PC-3 (cell line): ENCODE measurements at regions not wholly inside any gene's neighbourhood (a gene's known extent, or its start where the extent isn't known, plus 50 kb on each side); places are given as distances from the start of the nearest gene placed in this dataset.

Source experiments
- ATAC-seq: fragments of 200-7000 bp; cut with Tn5 transposase; 2 replicates; pipeline ENCODE4 v1.9.1; 2020; ENCODE audit warnings: mild to moderate bottlenecking, moderate library complexity
- BruUV-seq: library from RNA; stranded (reverse); fragments of 400-500 nt; replicated peaks from 2 replicates; lab custom pipeline; 2021; lab: Mats Ljungman, UMichigan
- CTCF ChIA-PET: fragments of 300-600 bp; sonication (Branson Sonifier 250); formaldehyde crosslinking; loops from one replicate; lab custom pipeline; 2022; ENCODE audit warnings: antibody characterized with exemption; lab: Charles Lee
- POLR2A ChIA-PET: fragments of 300-600 bp; sonication (Branson Sonifier 250); formaldehyde crosslinking; loops from one replicate; lab custom pipeline; 2022; ENCODE audit warnings: antibody characterized with exemption; ENCODE audit not compliant: unreplicated experiment; lab: Charles Lee
- DNase-seq: peaks from one replicate; pipeline ENCODE4 v3.0.0-alpha.2; 2015
- H2AFZ ChIP-seq: fragments of 300-600 bp; sonication (generic); 2 replicates; pipeline ENCODE4 v1.6.0; 2016; ENCODE audit warnings: antibody characterized with exemption, low read length
- H3F3A ChIP-seq: fragments of 300-600 bp; sonication (generic); one replicate; pipeline ENCODE4 v1.6.0; 2017; ENCODE audit warnings: antibody characterized with exemption, low read length, control low read depth, mild to moderate bottlenecking; ENCODE audit not compliant: unreplicated experiment
- H3K27ac ChIP-seq: fragments of 300-600 bp; sonication (generic); 2 replicates; pipeline ENCODE4 v1.5.1; 2016; ENCODE audit warnings: mild to moderate bottlenecking, low read length
- H3K27me3 ChIP-seq: fragments of 300-600 bp; sonication (generic); 2 replicates; pipeline ENCODE4 v1.6.1; 2016; ENCODE audit warnings: low read length, mixed read lengths
- H3K36me3 ChIP-seq: fragments of 300-600 bp; sonication (generic); 2 replicates; pipeline ENCODE4 v1.6.1; 2016; ENCODE audit warnings: low read depth, mixed run types, low read length, mixed read lengths
- H3K4me1 ChIP-seq: fragments of 300-600 bp; sonication (generic); 2 replicates; pipeline ENCODE4 v1.5.1; 2016; ENCODE audit warnings: low read length; ENCODE audit not compliant: insufficient read depth
- H3K4me2 ChIP-seq: fragments of 300-600 bp; sonication (generic); 2 replicates; pipeline ENCODE4 v1.6.0; 2016; ENCODE audit warnings: low read length
- H3K4me3 ChIP-seq: fragments of 300-600 bp; sonication (generic); 2 replicates; pipeline ENCODE4 v1.5.1; 2016; ENCODE audit warnings: mild to moderate bottlenecking, low read length, mixed read lengths
- H3K79me2 ChIP-seq: fragments of 300-600 bp; sonication (generic); 2 replicates; pipeline ENCODE4 v1.6.1; 2017; ENCODE audit warnings: low read length, mixed read lengths
- H3K9ac ChIP-seq: fragments of 300-600 bp; sonication (generic); 2 replicates; pipeline ENCODE4 v1.6.0; 2016; ENCODE audit warnings: mild to moderate bottlenecking, low read length
- H3K9me2 ChIP-seq: fragments of 300-600 bp; sonication (generic); replicated peaks from 2 replicates; pipeline ENCODE4 v1.6.1; 2016; ENCODE audit warnings: mixed run types, low read length, mixed read lengths
- H3K9me3 ChIP-seq: fragments of 300-600 bp; sonication (generic); 2 replicates; pipeline ENCODE4 v1.6.1; 2016; ENCODE audit warnings: low read length, mixed read lengths
- H4K20me1 ChIP-seq: fragments of 300-600 bp; sonication (generic); 2 replicates; pipeline ENCODE4 v1.6.1; 2016; ENCODE audit warnings: low read length, mixed read lengths
- EZH2 ChIP-seq: fragments of 300-600 bp; sonication (generic); IDR thresholded peaks from one replicate; pipeline ENCODE4 v1.6.1; 2017; ENCODE audit warnings: antibody characterized with exemption, mild to moderate bottlenecking, low read length; ENCODE audit not compliant: unreplicated experiment
- EZH2phosphoT487 ChIP-seq: fragments of 300-600 bp; sonication (generic); IDR thresholded peaks from 2 replicates; pipeline ENCODE4 v1.6.1; 2018; ENCODE audit warnings: mild to moderate bottlenecking, antibody characterized with exemption, low read length, borderline replicate concordance
- intact Hi-C: fragments of 100-400 bp; cut with micrococcal nuclease; formaldehyde crosslinking; loops from 2 replicates; pipeline ENCODE4 v1.9.0; 2023
- TF ChIP-seq, protein P1 (sequence below): fragments of 300-600 bp; sonication (generic); conservative IDR thresholded peaks from 2 replicates; pipeline ENCODE4 v1.5.1; 2017; ENCODE audit warnings: antibody characterized with exemption, low read depth, mild to moderate bottlenecking, low read length

DNA sequence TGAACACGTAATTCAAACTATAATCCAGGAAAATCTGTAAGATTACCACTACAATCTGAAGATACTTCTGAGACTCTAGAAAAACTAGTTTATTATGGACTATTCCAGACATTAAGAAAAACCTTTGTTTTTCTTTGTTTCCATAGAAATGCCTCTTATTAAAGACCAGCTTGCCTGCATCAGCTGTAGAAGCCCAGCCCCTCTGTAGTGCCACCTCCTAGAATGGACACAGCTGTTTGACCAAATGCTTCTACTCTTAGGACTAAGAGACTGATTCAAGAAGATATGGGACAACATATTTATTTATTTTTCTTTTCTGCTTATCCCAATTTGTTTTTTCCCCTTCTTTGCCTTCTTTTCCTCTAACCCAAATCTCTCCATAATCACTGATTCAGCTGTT, 93.8 kb downstream of the CXCL12 start:
- H3K4me2 ChIP-seq: no peak overlapping the region
- H3F3A ChIP-seq: no peaks in the 10 kb centered on the region
- no peaks in the 10 kb centered on the region for H4K20me1 ChIP-seq
- H2AFZ ChIP-seq: no peak overlapping the region
- H3K27me3 ChIP-seq: peaks cover 22% of the 10 kb centered on the region; the same call in 1 of the 2 replicates
- intact Hi-C loops: no loop called here
- H3K9ac ChIP-seq: no peak overlapping the region
- CTCF ChIA-PET: no interaction called here
- TF ChIP-seq, protein P1, sequence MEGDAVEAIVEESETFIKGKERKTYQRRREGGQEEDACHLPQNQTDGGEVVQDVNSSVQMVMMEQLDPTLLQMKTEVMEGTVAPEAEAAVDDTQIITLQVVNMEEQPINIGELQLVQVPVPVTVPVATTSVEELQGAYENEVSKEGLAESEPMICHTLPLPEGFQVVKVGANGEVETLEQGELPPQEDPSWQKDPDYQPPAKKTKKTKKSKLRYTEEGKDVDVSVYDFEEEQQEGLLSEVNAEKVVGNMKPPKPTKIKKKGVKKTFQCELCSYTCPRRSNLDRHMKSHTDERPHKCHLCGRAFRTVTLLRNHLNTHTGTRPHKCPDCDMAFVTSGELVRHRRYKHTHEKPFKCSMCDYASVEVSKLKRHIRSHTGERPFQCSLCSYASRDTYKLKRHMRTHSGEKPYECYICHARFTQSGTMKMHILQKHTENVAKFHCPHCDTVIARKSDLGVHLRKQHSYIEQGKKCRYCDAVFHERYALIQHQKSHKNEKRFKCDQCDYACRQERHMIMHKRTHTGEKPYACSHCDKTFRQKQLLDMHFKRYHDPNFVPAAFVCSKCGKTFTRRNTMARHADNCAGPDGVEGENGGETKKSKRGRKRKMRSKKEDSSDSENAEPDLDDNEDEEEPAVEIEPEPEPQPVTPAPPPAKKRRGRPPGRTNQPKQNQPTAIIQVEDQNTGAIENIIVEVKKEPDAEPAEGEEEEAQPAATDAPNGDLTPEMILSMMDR: no peak
- no peak for TF ChIP-seq EZH2
- no peak for TF ChIP-seq EZH2phosphoT487
- H3K9me2 ChIP-seq: no peaks in the 10 kb centered on the region
- no peak overlapping the region for H3K4me3 ChIP-seq
- H3K79me2 ChIP-seq: no peaks in the 10 kb centered on the region
- BruUV-seq: no TSS peak
- no peaks in the 10 kb centered on the region for H3K9me3 ChIP-seq
- POLR2A ChIA-PET: no interaction called here
- DNase-seq (no peak), ATAC-seq (no peak)
- no peak overlapping the region for H3K27ac ChIP-seq
- H3K4me1 ChIP-seq: no peaks in the 10 kb centered on the region
- H3K36me3 ChIP-seq: no peaks in the 10 kb centered on the region

DNA sequence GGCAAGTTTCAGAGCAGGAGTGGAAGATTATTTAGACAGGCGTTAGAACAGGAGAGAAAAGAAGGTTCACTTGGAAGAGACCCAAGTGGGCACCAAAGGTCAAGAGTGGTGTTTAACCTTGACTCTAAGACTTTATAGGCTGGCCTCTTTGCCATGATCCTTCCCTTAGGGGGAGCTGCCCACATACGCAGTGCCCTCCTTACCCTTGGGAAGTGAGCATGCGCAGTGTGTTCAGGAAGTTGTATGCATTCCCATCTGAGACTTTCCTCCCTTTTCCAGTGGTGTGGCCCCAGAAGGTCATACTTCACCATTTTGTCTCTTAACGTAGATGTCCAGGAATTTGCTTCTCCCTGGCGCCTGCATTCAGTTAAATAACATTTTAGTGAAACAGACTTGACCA, 95.8 kb downstream of the CXCL12 start:
- no TSS peak for BruUV-seq
- intact Hi-C loops: no loop called here

DNA sequence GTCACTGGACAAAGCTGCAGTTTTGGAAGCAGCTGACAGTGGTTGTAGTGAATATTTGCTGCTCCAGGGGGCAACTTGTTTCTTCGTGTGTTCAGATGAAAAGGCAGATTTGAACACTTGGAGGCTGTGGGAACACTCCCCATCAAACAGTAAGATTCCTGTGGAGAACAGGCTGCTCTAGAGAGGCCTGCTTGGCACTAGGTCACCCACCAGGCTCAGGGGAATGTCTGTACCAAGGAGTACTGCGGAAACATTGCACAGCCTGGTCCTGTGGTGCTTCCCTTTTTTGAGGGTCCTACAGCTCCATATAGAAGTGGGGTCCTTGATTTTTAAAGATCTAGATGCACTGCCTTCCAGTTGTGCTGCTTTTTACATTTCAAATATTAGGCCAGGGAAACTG, 97.5 kb downstream of the CXCL12 start:
- Histone ChIP-seq H3F3A (no peaks in the 10 kb centered on the region), H3K9ac (no peak overlapping the region), H3K27me3 (peaks cover 24% of the 10 kb centered on the region; the same call in 1 of the 2 replicates), H2AFZ (no peak overlapping the region), H3K4me2 (no peak overlapping the region), H3K4me1 (no peaks in the 10 kb centered on the region), H3K79me2 (no peaks in the 10 kb centered on the region), H4K20me1 (no peaks in the 10 kb centered on the region), H3K9me2 (no peaks in the 10 kb centered on the region), H3K9me3 (no peaks in the 10 kb centered on the region), H3K4me3 (no peak overlapping the region), H3K36me3 (no peaks in the 10 kb centered on the region), H3K27ac (no peak overlapping the region)
- intact Hi-C loops: no loop called here
- TF ChIP-seq, protein P1: no peak
- TF ChIP-seq EZH2phosphoT487 (no peak), EZH2 (no peak)
- ATAC-seq: no peak
- DNase-seq: no peak
- ChIA-PET POLR2A (no interaction called here), CTCF (no interaction called here)
- BruUV-seq: no TSS peak

More for the DNA sequence above, 95.8 kb downstream of the CXCL12 start:
- no peak for ATAC-seq
- no peak overlapping the region for H3K9ac ChIP-seq
- H3K4me3 ChIP-seq: no peak overlapping the region
- no peaks in the 10 kb centered on the region for H3K79me2 ChIP-seq
- H2AFZ ChIP-seq: no peak overlapping the region
- H3K27ac ChIP-seq: no peak overlapping the region
- H3K27me3 ChIP-seq: peaks cover 24% of the 10 kb centered on the region; the same call in 1 of the 2 replicates
- no peak overlapping the region for H3K4me2 ChIP-seq
- ChIA-PET POLR2A (no interaction called here), CTCF (no interaction called here)
- no peaks in the 10 kb centered on the region for H3K9me2 ChIP-seq
- no peaks in the 10 kb centered on the region for H3F3A ChIP-seq
- H3K9me3 ChIP-seq: no peaks in the 10 kb centered on the region
- TF ChIP-seq, protein P1: no peak
- TF ChIP-seq EZH2 (no peak), EZH2phosphoT487 (no peak)
- DNase-seq: no peak
- H3K36me3 ChIP-seq: no peaks in the 10 kb centered on the region
- H3K4me1 ChIP-seq: no peaks in the 10 kb centered on the region
- H4K20me1 ChIP-seq: no peaks in the 10 kb centered on the region
